Calu3 (cell line): ENCODE measurements at regions not wholly inside any gene's neighbourhood (a gene's known extent, or its start where the extent isn't known, plus 50 kb on each side); places are given as distances from the start of the nearest gene placed in this dataset.

Source experiments
- BruUV-seq: library from RNA; stranded (reverse); fragments of 400-500 nt; replicated peaks from 2 replicates; lab custom pipeline; 2021; lab: Mats Ljungman, UMichigan
- CTCF ChIA-PET: fragments of 300-600 bp; sonication (Branson Sonifier 250); formaldehyde crosslinking; loops from one replicate; lab custom pipeline; 2022; ENCODE audit warnings: antibody characterized with exemption; lab: Charles Lee
- DNase-seq: peaks from one replicate; pipeline ENCODE4 v3.0.0; 2022
- H3K27ac Mint-ChIP-seq: one replicate; pipeline ENCODE4 v1.8.0; 2022; ENCODE audit warnings: mixed read lengths; ENCODE audit not compliant: unreplicated experiment
- H3K27me3 Mint-ChIP-seq: one replicate; pipeline ENCODE4 v1.8.0; 2022; ENCODE audit warnings: mixed read lengths; ENCODE audit not compliant: unreplicated experiment
- H3K36me3 Mint-ChIP-seq: one replicate; pipeline ENCODE4 v1.8.0; 2022; ENCODE audit warnings: mild to moderate bottlenecking, moderate library complexity, mixed read lengths; ENCODE audit not compliant: insufficient read depth, unreplicated experiment
- H3K4me1 Mint-ChIP-seq: one replicate; pipeline ENCODE4 v1.8.0; 2022; ENCODE audit warnings: mild to moderate bottlenecking, low read depth, mixed read lengths; ENCODE audit not compliant: unreplicated experiment
- H3K4me3 Mint-ChIP-seq: one replicate; pipeline ENCODE4 v1.8.0; 2022; ENCODE audit warnings: mild to moderate bottlenecking, low read depth, moderate library complexity, mixed read lengths; ENCODE audit not compliant: unreplicated experiment
- H3K9me3 Mint-ChIP-seq: one replicate; pipeline ENCODE4 v1.8.0; 2022; ENCODE audit warnings: low read depth, mixed read lengths; ENCODE audit not compliant: unreplicated experiment
- intact Hi-C: fragments of 100-400 bp; cut with micrococcal nuclease; formaldehyde crosslinking; loops from one replicate; pipeline ENCODE4 v1.10.0; 2022; ENCODE audit not compliant: unreplicated experiment
- TF ChIP-seq, protein P1 (sequence below): fragments of 200-600 bp; IDR thresholded peaks from one replicate; pipeline ENCODE4 v1.8.0; 2022; ENCODE audit warnings: antibody characterized with exemption; ENCODE audit not compliant: unreplicated experiment

DNA sequence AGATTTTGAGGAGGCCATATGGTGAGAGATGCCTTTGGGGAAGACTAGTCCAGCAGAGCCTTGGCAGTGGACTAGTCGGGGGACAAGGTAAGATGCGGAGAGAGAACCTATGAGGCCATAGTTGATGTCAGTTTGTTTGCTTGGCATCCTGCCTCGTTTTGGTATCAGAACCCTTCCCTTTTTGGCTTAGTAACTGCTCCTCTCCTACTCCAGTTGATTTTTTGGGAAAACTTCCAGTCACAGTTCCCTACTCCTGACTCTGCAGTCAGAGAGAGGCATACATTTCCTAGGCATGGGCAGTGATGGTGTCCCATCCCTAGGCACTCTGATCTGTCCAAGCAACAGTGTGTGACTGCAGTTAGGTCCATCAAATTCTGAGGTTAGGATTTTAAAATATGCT is 398.3 kb downstream of the AEBP2 start:
- DNase-seq = no peak
- H3K27ac Mint-ChIP-seq = no peak overlapping the region
- H3K4me3 Mint-ChIP-seq = no peak overlapping the region
- intact Hi-C loops = no loop called here
- BruUV-seq = no TSS peak
- TF ChIP-seq, protein P1, sequence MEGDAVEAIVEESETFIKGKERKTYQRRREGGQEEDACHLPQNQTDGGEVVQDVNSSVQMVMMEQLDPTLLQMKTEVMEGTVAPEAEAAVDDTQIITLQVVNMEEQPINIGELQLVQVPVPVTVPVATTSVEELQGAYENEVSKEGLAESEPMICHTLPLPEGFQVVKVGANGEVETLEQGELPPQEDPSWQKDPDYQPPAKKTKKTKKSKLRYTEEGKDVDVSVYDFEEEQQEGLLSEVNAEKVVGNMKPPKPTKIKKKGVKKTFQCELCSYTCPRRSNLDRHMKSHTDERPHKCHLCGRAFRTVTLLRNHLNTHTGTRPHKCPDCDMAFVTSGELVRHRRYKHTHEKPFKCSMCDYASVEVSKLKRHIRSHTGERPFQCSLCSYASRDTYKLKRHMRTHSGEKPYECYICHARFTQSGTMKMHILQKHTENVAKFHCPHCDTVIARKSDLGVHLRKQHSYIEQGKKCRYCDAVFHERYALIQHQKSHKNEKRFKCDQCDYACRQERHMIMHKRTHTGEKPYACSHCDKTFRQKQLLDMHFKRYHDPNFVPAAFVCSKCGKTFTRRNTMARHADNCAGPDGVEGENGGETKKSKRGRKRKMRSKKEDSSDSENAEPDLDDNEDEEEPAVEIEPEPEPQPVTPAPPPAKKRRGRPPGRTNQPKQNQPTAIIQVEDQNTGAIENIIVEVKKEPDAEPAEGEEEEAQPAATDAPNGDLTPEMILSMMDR = no peak
- CTCF ChIA-PET = no interaction called here
- H3K4me1 Mint-ChIP-seq = no peaks in the 10 kb centered on the region
- H3K36me3 Mint-ChIP-seq = no peaks in the 10 kb centered on the region
- no peaks in the 10 kb centered on the region for H3K27me3 Mint-ChIP-seq
- no peaks in the 10 kb centered on the region for H3K9me3 Mint-ChIP-seq

DNA sequence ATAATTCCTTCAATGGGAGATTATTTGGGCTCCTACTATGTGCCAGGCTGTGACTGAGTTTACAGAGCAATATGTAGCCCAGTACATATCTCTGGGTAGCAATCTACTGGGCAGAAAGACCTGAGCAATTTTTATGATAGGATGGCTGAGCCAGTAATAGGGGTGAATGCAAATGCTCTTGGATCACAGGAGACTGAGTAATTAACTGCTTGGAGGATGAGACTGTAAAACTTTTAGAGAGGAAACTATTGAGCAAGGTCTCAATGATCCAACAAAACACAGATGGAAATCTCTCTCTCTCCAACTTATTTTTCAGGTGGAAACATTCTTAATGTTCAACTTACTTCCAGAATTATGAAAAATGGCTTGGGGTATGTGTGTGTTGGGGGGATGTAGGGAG is 402.2 kb downstream of the AEBP2 start:
- CTCF ChIA-PET = no interaction called here
- BruUV-seq = no TSS peak
- TF ChIP-seq, protein P1 = no peak
- Mint-ChIP-seq H3K4me3 (no peak overlapping the region), H3K27ac (no peak overlapping the region), H3K27me3 (no peaks in the 10 kb centered on the region), H3K36me3 (no peaks in the 10 kb centered on the region), H3K4me1 (peaks cover 6% of the 10 kb centered on the region), H3K9me3 (no peaks in the 10 kb centered on the region)
- DNase-seq = no peak
- intact Hi-C loops = no loop called here

DNA sequence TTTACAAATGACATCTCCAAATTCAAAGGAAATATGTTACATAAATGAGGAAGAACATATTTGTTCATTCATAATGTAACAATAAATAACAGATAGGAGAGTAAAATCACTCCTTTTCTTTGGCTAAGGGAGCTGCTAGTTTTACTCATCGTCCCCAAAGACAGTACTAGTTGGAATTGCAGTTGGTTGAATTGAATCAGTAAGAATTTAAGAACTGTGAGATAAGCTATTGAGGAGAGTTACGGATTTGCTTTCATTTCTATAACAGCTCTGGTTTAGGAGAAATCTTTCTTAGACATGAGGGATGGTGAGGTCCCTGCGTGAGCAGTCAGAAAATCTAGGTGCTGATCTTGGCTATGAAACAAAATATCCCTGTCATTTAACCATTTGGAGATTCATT is 402.8 kb downstream of the AEBP2 start:
- Mint-ChIP-seq H3K27ac (no peak overlapping the region), H3K4me3 (no peak overlapping the region), H3K9me3 (no peaks in the 10 kb centered on the region), H3K27me3 (no peaks in the 10 kb centered on the region), H3K36me3 (no peaks in the 10 kb centered on the region), H3K4me1 (peaks cover 12% of the 10 kb centered on the region)
- BruUV-seq = no TSS peak
- no peak for DNase-seq
- TF ChIP-seq, protein P1 = no peak
- CTCF ChIA-PET = no interaction called here
- intact Hi-C loops = no loop called here

DNA sequence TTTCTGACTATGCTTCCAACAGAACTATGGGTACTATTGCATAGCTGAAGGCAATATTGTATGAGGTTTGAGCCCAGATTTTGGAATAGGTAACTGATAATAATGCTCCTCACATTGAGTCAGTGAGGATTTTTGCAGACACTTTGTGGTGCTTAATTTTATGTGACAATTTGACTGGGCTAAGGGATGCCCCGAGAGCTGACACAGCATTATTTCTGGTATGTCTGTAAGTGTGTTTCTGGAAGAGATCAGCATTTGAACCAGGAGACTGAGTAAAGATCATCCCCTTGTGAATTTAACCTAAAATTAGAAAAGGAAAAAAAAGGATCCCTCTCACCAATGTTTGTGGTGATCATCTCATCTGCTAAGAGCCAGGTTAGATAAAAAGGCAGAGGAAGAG is 404.9 kb downstream of the AEBP2 start:
- intact Hi-C loops = no loop called here
- BruUV-seq = no TSS peak
- TF ChIP-seq, protein P1 = no peak
- no peaks in the 10 kb centered on the region for H3K9me3 Mint-ChIP-seq
- H3K36me3 Mint-ChIP-seq = no peaks in the 10 kb centered on the region
- H3K4me1 Mint-ChIP-seq = peaks cover 18% of the 10 kb centered on the region
- H3K27ac Mint-ChIP-seq = no peak overlapping the region
- H3K4me3 Mint-ChIP-seq = no peak overlapping the region
- CTCF ChIA-PET = no interaction called here
- no peaks in the 10 kb centered on the region for H3K27me3 Mint-ChIP-seq
- no peak for DNase-seq

DNA sequence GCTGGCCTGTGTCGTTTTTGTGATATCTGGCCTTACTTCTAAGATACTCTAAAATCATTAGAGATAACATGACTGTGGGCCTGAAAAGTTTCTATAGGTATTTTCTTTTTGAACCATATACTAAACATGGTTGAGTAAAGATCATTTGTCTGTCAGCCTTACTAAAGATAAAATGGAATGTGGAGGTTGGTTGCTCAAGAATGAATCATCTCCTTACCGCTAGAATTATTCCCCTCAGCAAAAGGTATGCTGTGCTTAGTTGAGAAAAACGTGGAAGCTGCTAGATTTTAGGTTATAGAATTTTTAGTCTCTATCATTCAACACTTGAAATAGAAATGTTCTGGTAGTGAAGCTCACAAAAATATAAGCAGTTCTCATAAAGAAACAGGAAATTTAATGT is 407.3 kb downstream of the AEBP2 start:
- BruUV-seq = no TSS peak
- TF ChIP-seq, protein P1 = no peak
- intact Hi-C loops = no loop called here
- Mint-ChIP-seq H3K36me3 (no peaks in the 10 kb centered on the region), H3K4me1 (peaks cover 18% of the 10 kb centered on the region), H3K27ac (no peak overlapping the region), H3K27me3 (no peaks in the 10 kb centered on the region), H3K9me3 (peaks cover 2% of the 10 kb centered on the region), H3K4me3 (no peak overlapping the region)
- DNase-seq = no peak
- CTCF ChIA-PET = no interaction called here
